ENCODE measurements at regions not wholly inside any gene's neighbourhood (a gene's known extent, or its start where the extent isn't known, plus 50 kb on each side); places are given as distances from the start of the nearest gene placed in this dataset.

DNA sequence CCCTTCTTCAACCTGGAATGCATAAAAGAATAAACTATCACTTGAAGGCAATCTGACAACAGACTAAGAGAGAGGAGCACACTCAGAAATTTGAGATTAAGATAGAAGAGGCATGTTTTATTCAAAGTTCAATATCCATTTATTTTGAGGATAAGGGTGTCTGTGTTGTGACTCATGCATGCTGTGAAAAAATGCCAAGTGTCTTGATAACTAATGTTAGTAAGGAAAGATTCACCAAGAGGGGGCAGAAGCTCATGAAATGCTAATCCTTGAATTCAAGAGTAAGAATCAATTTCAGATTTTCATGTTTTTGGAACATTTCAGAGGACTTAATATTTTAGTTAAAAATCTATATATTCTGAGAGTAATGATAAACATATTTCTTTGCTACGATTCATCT, 94.0 kb downstream of the IFI44 start:
- no peak for TF ChIP-seq ZNF274 (IDR thresholded peaks at IDR 0.05; ENCODE audit: borderline replicate concordance, low read depth, low read length)
- no peak for TF ChIP-seq EP300 (IDR thresholded peaks at IDR 0.05; ENCODE audit: low read length)
- no peak for TF ChIP-seq CHD2 (IDR thresholded peaks at IDR 0.05; ENCODE audit: low read depth, low read length)
- no peak for TF ChIP-seq HNRNPLL (IDR thresholded peaks at IDR 0.05; ENCODE audit: low read depth, low read length, poor library complexity, severe bottlenecking)
- no peak for TF ChIP-seq CTCF (IDR thresholded peaks at IDR 0.05 in 2 of 3, conservative IDR thresholded peaks at IDR 0.05 in 1 of 3; ENCODE audit: insufficient read depth in 2 of 3, low read depth in 1 of 3, low read length in 3 of 3)
- TF ChIP-seq ZNF277 (CRISPR knock-in tag; IDR thresholded peaks at IDR 0.05; ENCODE audit: borderline replicate concordance): no peak
- TF ChIP-seq TCF7L2 (IDR thresholded peaks at IDR 0.05; ENCODE audit: low read depth, low read length): no peak
